ENCODE measurements at regions not wholly inside any gene's neighbourhood (a gene's known extent, or its start where the extent isn't known, plus 50 kb on each side); places are given as distances from the start of the nearest gene placed in this dataset.

DNA sequence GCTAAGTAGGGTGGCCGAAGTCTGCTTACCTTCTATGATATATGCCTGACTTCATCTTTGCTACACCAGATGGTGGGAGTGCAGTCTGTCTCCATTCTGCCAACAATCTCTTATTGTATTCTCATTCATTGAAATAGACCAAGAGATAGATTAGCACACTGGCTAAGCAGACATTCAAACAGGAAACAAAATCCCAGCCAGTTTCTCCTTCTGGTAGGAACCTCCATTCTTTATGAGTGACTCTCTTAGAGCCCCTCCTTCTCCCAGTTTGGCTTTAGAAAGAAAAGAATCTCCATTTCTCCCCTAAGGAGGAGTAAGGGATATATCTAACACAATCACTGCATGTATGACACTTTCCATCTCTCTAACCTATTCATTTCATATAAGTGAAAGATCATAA lies 118.9 kb upstream of the COL5A2 start:
- H3K79me2 ChIP-seq (replicated peaks; ENCODE audit: insufficient read depth) = no peaks in the 10 kb centered on the region
- no peaks in the 10 kb centered on the region for H3K27me3 ChIP-seq (ENCODE audit: insufficient read depth)
- Mint-ChIP-seq H3K4me1 (no peaks in the 10 kb centered on the region), H3K9me3 (no peaks in the 10 kb centered on the region), H3K27ac (no peak overlapping the region), H3K36me3 (ENCODE audit: low read depth) (no peaks in the 10 kb centered on the region), H3K4me3 (no peak overlapping the region), H3K27me3 (ENCODE audit: insufficient read depth, low read depth, poor library complexity) (no peaks in the 10 kb centered on the region)
- H3K4me2 ChIP-seq = no peak overlapping the region
- H4K20me1 ChIP-seq (replicated peaks; ENCODE audit: insufficient read depth) = no peaks in the 10 kb centered on the region
- H3K9me2 ChIP-seq (ENCODE audit: insufficient read depth) = no peaks in the 10 kb centered on the region
- no peak overlapping the region for H2AFZ ChIP-seq
- H3K4me3 ChIP-seq = no peak overlapping the region
- no peaks in the 10 kb centered on the region for H3F3A ChIP-seq (replicated peaks; ENCODE audit: low read depth)
- DNase-seq (ENCODE audit: low spot score) (no peak), ATAC-seq (no peak)
- no peaks in the 10 kb centered on the region for H3K4me1 ChIP-seq (ENCODE audit: insufficient read depth)
- TF ChIP-seq, protein P1, sequence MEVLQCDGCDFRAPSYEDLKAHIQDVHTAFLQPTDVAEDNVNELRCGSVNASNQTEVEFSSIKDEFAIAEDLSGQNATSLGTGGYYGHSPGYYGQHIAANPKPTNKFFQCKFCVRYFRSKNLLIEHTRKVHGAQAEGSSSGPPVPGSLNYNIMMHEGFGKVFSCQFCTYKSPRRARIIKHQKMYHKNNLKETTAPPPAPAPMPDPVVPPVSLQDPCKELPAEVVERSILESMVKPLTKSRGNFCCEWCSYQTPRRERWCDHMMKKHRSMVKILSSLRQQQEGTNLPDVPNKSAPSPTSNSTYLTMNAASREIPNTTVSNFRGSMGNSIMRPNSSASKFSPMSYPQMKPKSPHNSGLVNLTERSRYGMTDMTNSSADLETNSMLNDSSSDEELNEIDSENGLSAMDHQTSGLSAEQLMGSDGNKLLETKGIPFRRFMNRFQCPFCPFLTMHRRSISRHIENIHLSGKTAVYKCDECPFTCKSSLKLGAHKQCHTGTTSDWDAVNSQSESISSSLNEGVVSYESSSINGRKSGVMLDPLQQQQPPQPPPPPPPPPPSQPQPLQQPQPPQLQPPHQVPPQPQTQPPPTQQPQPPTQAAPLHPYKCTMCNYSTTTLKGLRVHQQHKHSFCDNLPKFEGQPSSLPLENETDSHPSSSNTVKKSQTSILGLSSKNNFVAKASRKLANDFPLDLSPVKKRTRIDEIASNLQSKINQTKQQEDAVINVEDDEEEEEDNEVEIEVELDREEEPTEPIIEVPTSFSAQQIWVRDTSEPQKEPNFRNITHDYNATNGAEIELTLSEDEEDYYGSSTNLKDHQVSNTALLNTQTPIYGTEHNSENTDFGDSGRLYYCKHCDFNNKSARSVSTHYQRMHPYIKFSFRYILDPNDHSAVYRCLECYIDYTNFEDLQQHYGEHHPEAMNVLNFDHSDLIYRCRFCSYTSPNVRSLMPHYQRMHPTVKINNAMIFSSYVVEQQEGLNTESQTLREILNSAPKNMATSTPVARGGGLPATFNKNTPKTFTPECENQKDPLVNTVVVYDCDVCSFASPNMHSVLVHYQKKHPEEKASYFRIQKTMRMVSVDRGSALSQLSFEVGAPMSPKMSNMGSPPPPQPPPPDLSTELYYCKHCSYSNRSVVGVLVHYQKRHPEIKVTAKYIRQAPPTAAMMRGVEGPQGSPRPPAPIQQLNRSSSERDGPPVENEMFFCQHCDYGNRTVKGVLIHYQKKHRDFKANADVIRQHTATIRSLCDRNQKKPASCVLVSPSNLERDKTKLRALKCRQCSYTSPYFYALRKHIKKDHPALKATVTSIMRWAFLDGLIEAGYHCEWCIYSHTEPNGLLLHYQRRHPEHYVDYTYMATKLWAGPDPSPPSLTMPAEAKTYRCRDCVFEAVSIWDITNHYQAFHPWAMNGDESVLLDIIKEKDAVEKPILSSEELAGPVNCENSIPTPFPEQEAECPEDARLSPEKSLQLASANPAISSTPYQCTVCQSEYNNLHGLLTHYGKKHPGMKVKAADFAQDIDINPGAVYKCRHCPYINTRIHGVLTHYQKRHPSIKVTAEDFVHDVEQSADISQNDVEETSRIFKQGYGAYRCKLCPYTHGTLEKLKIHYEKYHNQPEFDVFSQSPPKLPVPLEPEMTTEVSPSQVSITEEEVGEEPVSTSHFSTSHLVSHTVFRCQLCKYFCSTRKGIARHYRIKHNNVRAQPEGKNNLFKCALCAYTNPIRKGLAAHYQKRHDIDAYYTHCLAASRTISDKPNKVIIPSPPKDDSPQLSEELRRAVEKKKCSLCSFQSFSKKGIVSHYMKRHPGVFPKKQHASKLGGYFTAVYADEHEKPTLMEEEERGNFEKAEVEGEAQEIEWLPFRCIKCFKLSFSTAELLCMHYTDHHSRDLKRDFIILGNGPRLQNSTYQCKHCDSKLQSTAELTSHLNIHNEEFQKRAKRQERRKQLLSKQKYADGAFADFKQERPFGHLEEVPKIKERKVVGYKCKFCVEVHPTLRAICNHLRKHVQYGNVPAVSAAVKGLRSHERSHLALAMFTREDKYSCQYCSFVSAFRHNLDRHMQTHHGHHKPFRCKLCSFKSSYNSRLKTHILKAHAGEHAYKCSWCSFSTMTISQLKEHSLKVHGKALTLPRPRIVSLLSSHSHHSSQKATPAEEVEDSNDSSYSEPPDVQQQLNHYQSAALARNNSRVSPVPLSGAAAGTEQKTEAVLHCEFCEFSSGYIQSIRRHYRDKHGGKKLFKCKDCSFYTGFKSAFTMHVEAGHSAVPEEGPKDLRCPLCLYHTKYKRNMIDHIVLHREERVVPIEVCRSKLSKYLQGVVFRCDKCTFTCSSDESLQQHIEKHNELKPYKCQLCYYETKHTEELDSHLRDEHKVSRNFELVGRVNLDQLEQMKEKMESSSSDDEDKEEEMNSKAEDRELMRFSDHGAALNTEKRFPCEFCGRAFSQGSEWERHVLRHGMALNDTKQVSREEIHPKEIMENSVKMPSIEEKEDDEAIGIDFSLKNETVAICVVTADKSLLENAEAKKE (CRISPR knock-in tag; IDR thresholded peaks at IDR 0.05) = no peak
- TF ChIP-seq CTCF (conservative IDR thresholded peaks at IDR 0.05; ENCODE audit: low read depth in 2 of 2) = no peak
- TF ChIP-seq JUNB (IDR thresholded peaks at IDR 0.05; ENCODE audit: unreplicated experiment) = no peak
- TF ChIP-seq EZH2phosphoT487 (IDR thresholded peaks at IDR 0.05; ENCODE audit: unreplicated experiment) = no peak
- no peak for TF ChIP-seq ZNF114 (CRISPR knock-in tag; IDR thresholded peaks at IDR 0.05)
- no peak for TF ChIP-seq REST (IDR thresholded peaks at IDR 0.05; ENCODE audit: unreplicated experiment)
- TF ChIP-seq EZH2 (IDR thresholded peaks at IDR 0.05; ENCODE audit: low read depth, unreplicated experiment) = no peak
- no peak for TF ChIP-seq ZNF331 (CRISPR knock-in tag; IDR thresholded peaks at IDR 0.05; ENCODE audit: low read depth)
- TF ChIP-seq CREB1 (CRISPR knock-in tag; IDR thresholded peaks at IDR 0.05; ENCODE audit: low read depth) = no peak
- no peak for TF ChIP-seq POLR2AphosphoS5 (IDR thresholded peaks at IDR 0.05; ENCODE audit: low read depth)
- TF ChIP-seq, protein P2, sequence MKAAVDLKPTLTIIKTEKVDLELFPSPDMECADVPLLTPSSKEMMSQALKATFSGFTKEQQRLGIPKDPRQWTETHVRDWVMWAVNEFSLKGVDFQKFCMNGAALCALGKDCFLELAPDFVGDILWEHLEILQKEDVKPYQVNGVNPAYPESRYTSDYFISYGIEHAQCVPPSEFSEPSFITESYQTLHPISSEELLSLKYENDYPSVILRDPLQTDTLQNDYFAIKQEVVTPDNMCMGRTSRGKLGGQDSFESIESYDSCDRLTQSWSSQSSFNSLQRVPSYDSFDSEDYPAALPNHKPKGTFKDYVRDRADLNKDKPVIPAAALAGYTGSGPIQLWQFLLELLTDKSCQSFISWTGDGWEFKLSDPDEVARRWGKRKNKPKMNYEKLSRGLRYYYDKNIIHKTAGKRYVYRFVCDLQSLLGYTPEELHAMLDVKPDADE (IDR thresholded peaks at IDR 0.05) = no peak
- TF ChIP-seq STAT1 (IDR thresholded peaks at IDR 0.05; ENCODE audit: unreplicated experiment) = no peak
- TF ChIP-seq NANOG (IDR thresholded peaks at IDR 0.05; ENCODE audit: borderline replicate concordance) = no peak
- no peak overlapping the region for H3K27ac ChIP-seq (ENCODE audit: low read depth)
- H3K36me3 ChIP-seq (ENCODE audit: insufficient read depth) = no peaks in the 10 kb centered on the region

All from GM23338 (cell line).